DOHH2 (cell line): ENCODE measurements at regions not wholly inside any gene's neighbourhood (a gene's known extent, or its start where the extent isn't known, plus 50 kb on each side); places are given as distances from the start of the nearest gene placed in this dataset.
"Not testable (repeated sequence)": the region's sequence is repeated elsewhere in the genome, so short reads cannot be mapped to it uniquely, and the experiment has no call there.

ENCODE experiments used
- H3F3A ChIP-seq: fragments of 200-600 bp; sonication (generic), shearing (Covaris generic); 2 replicates; pipeline ENCODE4 v1.6.0; 2016; ENCODE audit warnings: antibody characterized with exemption, mild to moderate bottlenecking; ENCODE audit not compliant: control insufficient read depth, insufficient read depth
- H3K27ac ChIP-seq: fragments of 200-600 bp; sonication (generic); 2 replicates; pipeline ENCODE4 v1.5.1; 2014; ENCODE audit warnings: low read depth, mild to moderate bottlenecking, low read length, moderate library complexity
- H3K27me3 ChIP-seq: fragments of 200-600 bp; sonication (generic); 2 replicates; pipeline ENCODE4 v1.6.1; 2014; ENCODE audit warnings: mild to moderate bottlenecking, low read length, mixed read lengths; ENCODE audit not compliant: control insufficient read depth
- H3K36me3 ChIP-seq: fragments of 200-600 bp; sonication (generic); 2 replicates; pipeline ENCODE4 v1.6.1; 2014; ENCODE audit warnings: mild to moderate bottlenecking, low read length, moderate library complexity, mixed read lengths; ENCODE audit not compliant: control insufficient read depth
- H3K4me1 ChIP-seq: fragments of 200-600 bp; sonication (generic); 2 replicates; pipeline ENCODE4 v1.6.1; 2014; ENCODE audit warnings: mild to moderate bottlenecking, low read length, mixed read lengths; ENCODE audit not compliant: control insufficient read depth
- H3K4me2 ChIP-seq: fragments of 200-600 bp; sonication (generic); 2 replicates; pipeline ENCODE4 v1.6.0; 2014; ENCODE audit warnings: mild to moderate bottlenecking, low read length, moderate library complexity
- H3K4me3 ChIP-seq: fragments of 200-600 bp; sonication (generic); 2 replicates; pipeline ENCODE4 v1.5.1; 2014; ENCODE audit warnings: mild to moderate bottlenecking, low read length, mixed read lengths
- H3K79me2 ChIP-seq: fragments of 200-600 bp; sonication (generic); 2 replicates; pipeline ENCODE4 v1.6.1; 2014; ENCODE audit warnings: mild to moderate bottlenecking, low read length, mixed read lengths; ENCODE audit not compliant: control insufficient read depth
- H3K9me2 ChIP-seq: fragments of 200-600 bp; sonication (generic); replicated peaks from 2 replicates; pipeline ENCODE4 v1.6.1; 2014; ENCODE audit warnings: mild to moderate bottlenecking, low read length, mixed read lengths; ENCODE audit not compliant: control insufficient read depth
- H3K9me3 ChIP-seq: fragments of 200-600 bp; sonication (generic); 2 replicates; pipeline ENCODE4 v1.6.1; 2014; ENCODE audit warnings: antibody characterized with exemption, low read length, mixed read lengths; ENCODE audit not compliant: control insufficient read depth, insufficient read depth
- H4K20me1 ChIP-seq: fragments of 200-600 bp; sonication (generic); 2 replicates; pipeline ENCODE4 v1.6.0; 2014; ENCODE audit warnings: low read depth, mild to moderate bottlenecking, antibody characterized with exemption, low read length, moderate library complexity; ENCODE audit not compliant: control insufficient read depth, insufficient read depth
- CTCF ChIP-seq: fragments of 200-600 bp; sonication (generic); IDR thresholded peaks from one replicate; pipeline ENCODE4 v1.5.1; 2014; ENCODE audit warnings: antibody characterized with exemption, mild to moderate bottlenecking, low read depth, low read length; ENCODE audit not compliant: poor library complexity, severe bottlenecking
- EZH2phosphoT487 ChIP-seq: fragments of 200-600 bp; sonication (generic); IDR thresholded peaks from 2 replicates; pipeline ENCODE4 v1.6.1; 2017; ENCODE audit warnings: borderline replicate concordance, mild to moderate bottlenecking, antibody characterized with exemption, low read length, moderate library complexity, mixed read lengths

GRCh38 chr15:66980326-66980725 is 85.1 kb upstream of the SMAD3 start:
- H3K9me2 ChIP-seq, H3K4me3 ChIP-seq, H3K27ac ChIP-seq, H3K36me3 ChIP-seq, H3F3A ChIP-seq, H4K20me1 ChIP-seq, H3K9me3 ChIP-seq, H3K79me2 ChIP-seq: not testable (repeated sequence)
- Histone ChIP-seq H3K4me1 (peaks cover 11% of the 10 kb centered on the region), H3K27me3 (peaks cover 12% of the 10 kb centered on the region; the same call in 1 of the 2 replicates), H3K4me2 (peak overlapping the region; percentile 21)

GRCh38 chr15:66981771-66982170 is 83.6 kb upstream of the SMAD3 start:
- Histone ChIP-seq H3K79me2 (no peaks in the 10 kb centered on the region), H3K4me3 (no peak overlapping the region), H3K27me3 (peaks cover 6% of the 10 kb centered on the region; the same call in 1 of the 2 replicates), H3K4me2 (no peak overlapping the region), H3K36me3 (no peaks in the 10 kb centered on the region), H4K20me1 (no peaks in the 10 kb centered on the region), H3K4me1 (peaks cover 11% of the 10 kb centered on the region), H3K27ac (no peak overlapping the region), H3F3A (no peaks in the 10 kb centered on the region), H3K9me3 (no peaks in the 10 kb centered on the region), H3K9me2 (no peaks in the 10 kb centered on the region)
- TF ChIP-seq CTCF (no peak), EZH2phosphoT487 (no peak)

GRCh38 chr15:66982250-66982649 is 83.2 kb upstream of the SMAD3 start:
- H3K4me1 ChIP-seq: peaks cover 11% of the 10 kb centered on the region
- H3K4me2 ChIP-seq: no peak overlapping the region
- H3K27ac ChIP-seq: no peak overlapping the region
- no peak for TF ChIP-seq CTCF
- TF ChIP-seq EZH2phosphoT487: no peak
- H4K20me1 ChIP-seq: no peaks in the 10 kb centered on the region
- H3K36me3 ChIP-seq: no peaks in the 10 kb centered on the region
- no peak overlapping the region for H3K4me3 ChIP-seq
- H3K9me3 ChIP-seq: no peaks in the 10 kb centered on the region
- no peaks in the 10 kb centered on the region for H3F3A ChIP-seq
- H3K27me3 ChIP-seq: peaks cover 6% of the 10 kb centered on the region; the same call in 1 of the 2 replicates
- no peaks in the 10 kb centered on the region for H3K79me2 ChIP-seq
- no peaks in the 10 kb centered on the region for H3K9me2 ChIP-seq

GRCh38 chr15:66982816-66983215 is 82.6 kb upstream of the SMAD3 start:
- Histone ChIP-seq H4K20me1 (no peaks in the 10 kb centered on the region), H3K4me3 (no peak overlapping the region), H3K79me2 (no peaks in the 10 kb centered on the region), H3F3A (no peaks in the 10 kb centered on the region), H3K4me2 (no peak overlapping the region), H3K4me1 (peaks cover 11% of the 10 kb centered on the region), H3K27me3 (peaks cover 6% of the 10 kb centered on the region; the same call in 1 of the 2 replicates), H3K27ac (no peak overlapping the region), H3K36me3 (no peaks in the 10 kb centered on the region), H3K9me3 (no peaks in the 10 kb centered on the region), H3K9me2 (no peaks in the 10 kb centered on the region)
- no peak for TF ChIP-seq EZH2phosphoT487
- TF ChIP-seq CTCF: no peak
